ENCODE measurements at regions not wholly inside any gene's neighbourhood (a gene's known extent, or its start where the extent isn't known, plus 50 kb on each side); places are given as distances from the start of the nearest gene placed in this dataset.

DNA sequence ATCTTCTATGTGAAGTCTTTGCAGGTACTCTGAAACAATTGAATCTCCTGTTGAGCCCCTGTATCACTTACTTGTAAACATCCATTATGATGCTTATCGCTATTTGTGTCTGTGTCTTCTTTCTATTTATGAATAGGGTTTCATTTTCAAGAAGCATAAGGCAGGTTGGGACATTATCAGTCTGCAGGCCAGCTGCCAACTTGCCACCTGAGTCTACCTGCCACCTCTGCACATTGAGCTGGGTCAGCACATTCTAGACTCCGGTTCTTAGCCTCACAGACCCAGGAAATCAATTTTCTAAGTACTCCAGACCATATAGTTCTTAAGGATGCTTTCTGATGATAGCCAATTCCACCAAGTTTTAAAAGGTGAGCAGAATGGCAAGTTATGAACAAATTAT, 105.7 kb upstream of the MCTP2 start:
- no peak for ATAC-seq (ENCODE audit: low FRiP score)
- DNase-seq (ENCODE audit: low spot score), result no peak
- TF ChIP-seq, protein P1, sequence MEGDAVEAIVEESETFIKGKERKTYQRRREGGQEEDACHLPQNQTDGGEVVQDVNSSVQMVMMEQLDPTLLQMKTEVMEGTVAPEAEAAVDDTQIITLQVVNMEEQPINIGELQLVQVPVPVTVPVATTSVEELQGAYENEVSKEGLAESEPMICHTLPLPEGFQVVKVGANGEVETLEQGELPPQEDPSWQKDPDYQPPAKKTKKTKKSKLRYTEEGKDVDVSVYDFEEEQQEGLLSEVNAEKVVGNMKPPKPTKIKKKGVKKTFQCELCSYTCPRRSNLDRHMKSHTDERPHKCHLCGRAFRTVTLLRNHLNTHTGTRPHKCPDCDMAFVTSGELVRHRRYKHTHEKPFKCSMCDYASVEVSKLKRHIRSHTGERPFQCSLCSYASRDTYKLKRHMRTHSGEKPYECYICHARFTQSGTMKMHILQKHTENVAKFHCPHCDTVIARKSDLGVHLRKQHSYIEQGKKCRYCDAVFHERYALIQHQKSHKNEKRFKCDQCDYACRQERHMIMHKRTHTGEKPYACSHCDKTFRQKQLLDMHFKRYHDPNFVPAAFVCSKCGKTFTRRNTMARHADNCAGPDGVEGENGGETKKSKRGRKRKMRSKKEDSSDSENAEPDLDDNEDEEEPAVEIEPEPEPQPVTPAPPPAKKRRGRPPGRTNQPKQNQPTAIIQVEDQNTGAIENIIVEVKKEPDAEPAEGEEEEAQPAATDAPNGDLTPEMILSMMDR (IDR thresholded peaks at IDR 0.05), result no peak

DNA sequence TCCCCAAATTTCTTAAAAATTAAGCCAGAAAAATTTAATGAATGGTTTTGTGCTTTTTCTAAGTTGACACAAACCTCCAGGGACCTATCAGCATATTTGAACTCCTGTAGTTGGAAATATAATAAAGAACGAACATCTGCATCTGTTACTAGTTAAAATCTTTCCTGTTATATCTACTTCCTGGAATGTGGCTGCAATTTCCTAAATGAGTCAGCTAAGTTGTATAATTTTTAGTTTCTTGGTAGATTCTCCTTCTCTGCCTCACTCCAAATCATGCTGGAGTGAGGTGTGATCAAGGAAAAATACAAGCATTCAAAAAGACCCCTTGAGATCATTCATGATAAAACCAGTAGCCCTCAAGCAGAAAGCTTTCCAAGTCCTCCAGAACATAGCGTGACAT, 106.2 kb upstream of the MCTP2 start:
- TF ChIP-seq, protein P1 (IDR thresholded peaks at IDR 0.05), result no peak
- ATAC-seq (ENCODE audit: low FRiP score), result no peak
- DNase-seq (ENCODE audit: low spot score), result no peak

DNA sequence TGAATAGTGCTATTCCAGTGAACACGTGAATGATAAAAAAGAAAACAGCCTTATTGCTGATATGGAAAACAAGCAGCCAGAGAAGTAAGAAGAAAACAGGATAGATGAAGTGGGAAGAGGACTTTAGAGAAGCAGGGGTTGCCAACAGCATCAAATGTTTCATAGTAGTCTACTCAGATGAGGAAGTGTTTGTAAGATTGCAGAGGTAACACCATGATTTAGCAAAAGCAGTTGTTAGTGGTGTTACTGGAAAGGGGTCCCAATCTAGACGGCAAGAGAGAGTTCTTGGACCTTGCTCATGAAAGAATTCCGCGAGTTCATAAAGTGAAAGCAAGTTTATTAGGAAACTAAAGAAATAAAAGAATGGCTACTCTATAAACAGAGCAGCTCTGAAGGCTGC, 108.8 kb upstream of the MCTP2 start:
- ATAC-seq (ENCODE audit: low FRiP score), result no peak
- TF ChIP-seq, protein P1 (IDR thresholded peaks at IDR 0.05), result no peak

DNA sequence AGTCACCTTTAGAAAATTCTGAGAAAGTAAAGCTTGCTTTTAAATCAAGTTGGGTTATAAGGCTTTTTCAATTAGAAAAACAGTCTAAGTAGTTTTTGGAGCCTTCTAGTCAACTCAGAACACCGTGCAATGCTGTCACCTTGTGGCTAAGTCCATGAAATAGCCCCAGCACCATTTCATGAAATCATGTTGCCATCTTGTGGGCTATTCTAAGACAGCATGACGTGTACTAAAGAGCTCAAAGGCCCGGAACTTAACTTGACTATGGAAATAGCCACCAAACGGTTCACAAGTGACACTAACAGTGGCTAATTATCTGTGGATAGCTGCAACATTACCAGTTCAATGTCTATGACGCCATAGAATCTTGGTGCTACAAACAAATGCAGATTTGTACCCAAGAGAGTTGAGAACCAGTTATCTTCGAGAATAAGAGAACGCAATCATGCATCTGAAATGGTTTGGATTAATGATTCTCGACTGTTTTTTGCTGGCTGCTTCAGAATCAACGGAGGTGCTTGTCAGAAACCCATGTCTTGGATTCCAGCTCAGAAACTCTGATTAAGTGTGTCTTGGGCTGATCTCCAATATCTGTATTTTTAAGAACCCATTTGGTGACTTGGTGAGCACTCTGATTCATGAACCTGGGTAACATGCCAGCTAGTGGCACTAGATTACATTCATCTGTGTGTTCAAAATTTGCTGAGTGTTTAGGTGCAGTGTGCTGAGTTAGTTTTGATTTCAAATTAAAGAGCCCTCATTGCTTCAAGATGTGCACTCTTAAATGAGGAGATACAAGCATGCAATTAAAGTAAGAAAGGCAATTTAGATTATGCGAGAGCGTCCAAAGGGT, 111.2 kb upstream of the MCTP2 start:
- peak; percentile 94 for ATAC-seq (ENCODE audit: low FRiP score)
- TF ChIP-seq, protein P1 (IDR thresholded peaks at IDR 0.05), result no peak
- no peak for DNase-seq (ENCODE audit: low spot score)

More for the DNA sequence above, 108.8 kb upstream of the MCTP2 start:
- no peak for DNase-seq (ENCODE audit: low spot score)

DNA sequence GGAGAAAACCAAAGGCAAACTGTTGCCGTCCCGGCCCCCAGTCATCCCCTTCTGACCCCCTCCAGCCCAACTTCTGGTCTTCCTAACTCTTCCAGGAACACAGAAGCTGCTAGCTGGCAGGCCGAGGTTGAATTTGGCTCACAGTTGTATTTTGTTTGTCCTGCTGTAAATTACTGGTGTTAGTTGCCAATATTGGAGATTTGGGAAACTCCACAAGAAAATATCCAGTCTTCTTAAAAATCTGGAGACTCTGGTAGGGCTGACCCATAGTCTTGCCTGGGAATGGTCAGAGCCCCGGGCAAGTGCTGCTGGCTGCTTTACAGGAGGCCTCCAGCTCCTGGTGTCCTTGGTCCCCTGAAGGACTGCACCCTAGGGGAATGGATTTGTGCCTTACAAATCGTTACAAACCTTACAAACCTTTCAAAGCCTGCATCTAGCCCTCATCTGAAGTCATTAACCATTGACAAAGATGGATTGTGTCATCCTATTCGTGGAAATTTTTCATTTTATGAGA, 112.0 kb upstream of the MCTP2 start:
- DNase-seq (ENCODE audit: low spot score) (no peak), ATAC-seq (ENCODE audit: low FRiP score) (no peak)
- TF ChIP-seq, protein P1 (IDR thresholded peaks at IDR 0.05), result no peak

DNA sequence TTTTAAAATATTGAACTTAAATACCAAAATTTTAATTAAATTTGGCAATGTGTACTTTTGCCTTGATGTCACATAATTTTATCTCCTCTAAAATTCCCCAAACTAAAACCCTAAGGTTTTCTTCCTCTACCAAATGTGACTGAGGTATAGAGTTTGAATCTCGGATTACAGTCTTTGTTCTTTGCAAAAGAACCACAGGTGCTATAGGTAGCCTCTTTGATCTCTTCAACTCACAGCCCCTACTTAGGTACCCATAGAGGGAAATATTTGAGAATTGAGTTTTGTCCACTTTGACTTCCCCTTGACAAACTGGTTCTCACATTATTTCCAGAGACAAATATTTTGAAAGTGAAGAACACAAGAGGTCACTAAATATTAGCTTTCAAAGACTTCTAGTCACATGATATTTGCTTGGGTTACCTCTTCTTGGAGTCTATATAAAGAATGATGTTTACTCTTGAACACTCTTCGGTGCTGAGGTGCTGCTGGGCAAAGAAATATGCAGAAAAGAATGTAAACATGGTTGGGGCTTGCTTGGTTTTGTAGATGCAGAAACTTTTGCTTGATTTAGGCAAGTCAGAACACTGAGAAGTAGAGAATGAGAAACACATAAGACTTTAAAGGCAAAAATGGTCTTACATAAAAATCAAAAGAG, 120.8 kb upstream of the MCTP2 start:
- ATAC-seq (ENCODE audit: low FRiP score) (no peak), DNase-seq (ENCODE audit: low spot score) (no peak)
- TF ChIP-seq, protein P1 (IDR thresholded peaks at IDR 0.05), result no peak
